Loucy (cell line): ENCODE measurements at regions not wholly inside any gene's neighbourhood (a gene's known extent, or its start where the extent isn't known, plus 50 kb on each side); places are given as distances from the start of the nearest gene placed in this dataset.

ENCODE experiments used
- EZH2phosphoT487 ChIP-seq: fragments of 200-600 bp; IDR thresholded peaks from 2 replicates; pipeline ENCODE4 v1.6.1; 2018; ENCODE audit warnings: antibody characterized with exemption, mild to moderate bottlenecking, moderate library complexity, borderline replicate concordance
- TF ChIP-seq, protein P1 (sequence below): fragments of 200-600 bp; sonication (generic); conservative IDR thresholded peaks from 2 replicates; pipeline ENCODE4 v1.5.1; 2014; ENCODE audit warnings: mild to moderate bottlenecking, antibody characterized with exemption, low read length

DNA sequence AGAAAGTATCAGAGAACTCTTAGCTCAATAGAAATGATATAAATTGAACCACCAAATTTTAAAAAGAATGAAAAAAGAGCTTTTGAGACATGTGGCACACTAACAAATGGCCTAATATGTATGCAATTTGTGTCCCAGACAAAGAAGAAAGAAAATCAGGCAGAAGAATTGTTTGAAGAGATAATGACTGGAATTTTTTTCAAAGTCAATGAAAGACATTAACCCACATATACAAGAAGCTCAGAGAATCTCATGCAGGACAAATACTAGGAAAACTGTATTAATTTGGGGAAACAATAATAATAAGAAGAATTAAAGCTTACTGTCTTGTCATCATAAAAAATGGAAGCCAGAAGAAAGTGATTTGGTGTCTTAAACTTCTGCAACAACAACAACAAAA, 304.1 kb upstream of the RND3 start:
- TF ChIP-seq, protein P1, sequence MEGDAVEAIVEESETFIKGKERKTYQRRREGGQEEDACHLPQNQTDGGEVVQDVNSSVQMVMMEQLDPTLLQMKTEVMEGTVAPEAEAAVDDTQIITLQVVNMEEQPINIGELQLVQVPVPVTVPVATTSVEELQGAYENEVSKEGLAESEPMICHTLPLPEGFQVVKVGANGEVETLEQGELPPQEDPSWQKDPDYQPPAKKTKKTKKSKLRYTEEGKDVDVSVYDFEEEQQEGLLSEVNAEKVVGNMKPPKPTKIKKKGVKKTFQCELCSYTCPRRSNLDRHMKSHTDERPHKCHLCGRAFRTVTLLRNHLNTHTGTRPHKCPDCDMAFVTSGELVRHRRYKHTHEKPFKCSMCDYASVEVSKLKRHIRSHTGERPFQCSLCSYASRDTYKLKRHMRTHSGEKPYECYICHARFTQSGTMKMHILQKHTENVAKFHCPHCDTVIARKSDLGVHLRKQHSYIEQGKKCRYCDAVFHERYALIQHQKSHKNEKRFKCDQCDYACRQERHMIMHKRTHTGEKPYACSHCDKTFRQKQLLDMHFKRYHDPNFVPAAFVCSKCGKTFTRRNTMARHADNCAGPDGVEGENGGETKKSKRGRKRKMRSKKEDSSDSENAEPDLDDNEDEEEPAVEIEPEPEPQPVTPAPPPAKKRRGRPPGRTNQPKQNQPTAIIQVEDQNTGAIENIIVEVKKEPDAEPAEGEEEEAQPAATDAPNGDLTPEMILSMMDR, result no peak
- no peak for TF ChIP-seq EZH2phosphoT487
